GM12878 (cell line): ENCODE measurements at regions not wholly inside any gene's neighbourhood (a gene's known extent, or its start where the extent isn't known, plus 50 kb on each side); places are given as distances from the start of the nearest gene placed in this dataset.

Experiments
- ATAC-seq: fragments of 200-7000 bp; cut with Tn5 transposase; 3 replicates; pipeline ENCODE4 v1.9.1; 2020; ENCODE audit warnings: mild to moderate bottlenecking, moderate library complexity
- BruUV-seq: library from RNA; stranded (reverse); fragments of 400-500 nt; replicated peaks from 2 replicates; lab custom pipeline; 2021; lab: Mats Ljungman, UMichigan
- CTCF ChIA-PET: fragments of 300-600 bp; sonication (Branson Sonifier 250); formaldehyde crosslinking; extraction: SDS; loops from one replicate; lab custom pipeline; 2021; ENCODE audit warnings: inconsistent platforms; lab: Yijun Ruan, JAX
- POLR2A ChIA-PET: fragments of 350-600 bp; formaldehyde crosslinking; extraction: SDS; loops from one replicate; lab custom pipeline; 2021; ENCODE audit warnings: inconsistent platforms; lab: Charles Lee
- RAD21 ChIA-PET: fragments of 300-600 bp; sonication (Branson Sonifier 250); formaldehyde crosslinking; loops from one replicate; lab custom pipeline; 2023; ENCODE audit warnings: antibody characterized with exemption; ENCODE audit not compliant: unreplicated experiment; lab: Charles Lee
- SMC1A ChIA-PET: fragments of 300-600 bp; sonication (Branson Sonifier 250); formaldehyde crosslinking; loops from one replicate; lab custom pipeline; 2023; ENCODE audit not compliant: unreplicated experiment, uncharacterized antibody; lab: Charles Lee
- DNase-seq: peaks from one replicate; pipeline ENCODE4 v3.0.0-alpha.2; 2011; ENCODE audit warnings: low read depth, low spot score
- FAIRE-seq: peaks from 3 replicates; lab custom pipeline; 2011; peaks lifted over from hg19 to GRCh38; lab: Jason Lieb, UNC
- H2AFZ ChIP-seq: 2 replicates; pipeline ENCODE4 v1.6.0; 2011; ENCODE audit warnings: low read depth, low read length, control low read depth; ENCODE audit not compliant: control insufficient read depth
- H3K27ac ChIP-seq: 2 replicates; pipeline ENCODE4 v1.5.1; 2011; ENCODE audit warnings: control low read depth; ENCODE audit not compliant: control insufficient read depth, insufficient read depth
- H3K27me3 ChIP-seq, 2 experiments: replicated peaks in 1 of 2; 2 replicates each; pipeline versions ENCODE4 v1.6.0 to v1.6.1; 2011; ENCODE audit warnings: low read length in 1 of 2; ENCODE audit not compliant: control insufficient read depth in 2 of 2, insufficient read depth in 2 of 2
- H3K36me3 ChIP-seq, 2 experiments: 2 replicates each; pipeline ENCODE4 v1.5.1; 2011; ENCODE audit warnings: low read length in 1 of 2; ENCODE audit not compliant: control insufficient read depth in 2 of 2, insufficient read depth in 2 of 2
- H3K4me1 ChIP-seq: 2 replicates; pipeline ENCODE4 v1.6.1; 2011; ENCODE audit warnings: mild to moderate bottlenecking, low read length, moderate library complexity, mixed read lengths; ENCODE audit not compliant: control insufficient read depth, insufficient read depth
- H3K4me2 ChIP-seq: 2 replicates; pipeline ENCODE4 v1.6.0; 2011; ENCODE audit warnings: control low read depth; ENCODE audit not compliant: control insufficient read depth, insufficient read depth
- H3K4me3 ChIP-seq: fragments of 200-600 bp; sonication (generic); 2 replicates; pipeline ENCODE4 v1.5.1; 2016
- H3K79me2 ChIP-seq: 2 replicates; pipeline ENCODE4 v1.6.0; 2011; ENCODE audit warnings: low read length; ENCODE audit not compliant: control insufficient read depth, insufficient read depth
- H3K9ac ChIP-seq: 2 replicates; pipeline ENCODE4 v1.8.0; 2011; ENCODE audit warnings: low read length, control low read depth, mixed read lengths; ENCODE audit not compliant: control insufficient read depth, insufficient read depth
- H3K9me3 ChIP-seq: replicated peaks from 3 replicates; pipeline ENCODE4 v1.5.1; 2011; ENCODE audit warnings: mild to moderate bottlenecking, low read length; ENCODE audit not compliant: control insufficient read depth, insufficient read depth
- H4K20me1 ChIP-seq: 2 replicates; pipeline ENCODE4 v1.6.0; 2011; ENCODE audit not compliant: control insufficient read depth, insufficient read depth
- CHD4 ChIP-seq: fragments of 200-600 bp; sonication (generic); IDR thresholded peaks from 2 replicates; pipeline ENCODE4 v1.6.1; 2016; ENCODE audit warnings: mild to moderate bottlenecking
- IKZF1 ChIP-seq: fragments of 450-650 bp; conservative IDR thresholded peaks from 2 replicates; pipeline ENCODE4 v1.6.1; 2017; ENCODE audit warnings: antibody characterized with exemption, mild to moderate bottlenecking
- MYC ChIP-seq: IDR thresholded peaks from 2 replicates; pipeline ENCODE4 v1.6.1; 2011; ENCODE audit warnings: mild to moderate bottlenecking, low read length, moderate library complexity, inconsistent platforms; ENCODE audit not compliant: insufficient read depth, insufficient replicate concordance, insufficient read length, severe bottlenecking
- ZNF24 ChIP-seq: fragments of 450-650 bp; IDR thresholded peaks from 2 replicates; pipeline ENCODE4 v1.6.1; 2017; ENCODE audit warnings: antibody characterized with exemption, mild to moderate bottlenecking
- WGBS: methylation state at CpG from one replicate; pipeline ENCODE4 v1.1.6; 2016; ENCODE audit warnings: low lambda C conversion rate; ENCODE audit not compliant: insufficient replicate concordance, insufficient coverage; ENCODE audit errors: missing lambda C conversion rate; 5-methylcytosine and 5-hydroxymethylcytosine counted together
- in situ Hi-C: fragments of 300-500 bp; cut with MboI; formaldehyde crosslinking; loops from 9 replicates; pipeline ENCODE4 v1.14.3; 2018; ENCODE audit warnings: mixed read lengths
- intact Hi-C: fragments of 100-400 bp; cut with micrococcal nuclease; formaldehyde crosslinking; loops from one replicate; pipeline ENCODE4 v1.14.2; 2022; ENCODE audit not compliant: unreplicated experiment
- TF ChIP-seq, protein P1 (sequence below): fragments of 450-650 bp; IDR thresholded peaks from 2 replicates; pipeline ENCODE4 v1.6.1; 2018; ENCODE audit warnings: mild to moderate bottlenecking, low read depth, moderate library complexity; ENCODE audit not compliant: partially characterized antibody
- TF ChIP-seq, protein P2 (sequence below): IDR thresholded peaks from 2 replicates; pipeline ENCODE4 v1.6.1; 2012; ENCODE audit warnings: improper control_type of control experiment, low read depth, low read length; ENCODE audit not compliant: insufficient replicate concordance
- TF ChIP-seq, protein P3 (sequence below): IDR thresholded peaks from 2 replicates; pipeline ENCODE4 v1.6.1; 2011; ENCODE audit warnings: mild to moderate bottlenecking, low read depth, low read length, moderate library complexity; ENCODE audit not compliant: insufficient replicate concordance

DNA sequence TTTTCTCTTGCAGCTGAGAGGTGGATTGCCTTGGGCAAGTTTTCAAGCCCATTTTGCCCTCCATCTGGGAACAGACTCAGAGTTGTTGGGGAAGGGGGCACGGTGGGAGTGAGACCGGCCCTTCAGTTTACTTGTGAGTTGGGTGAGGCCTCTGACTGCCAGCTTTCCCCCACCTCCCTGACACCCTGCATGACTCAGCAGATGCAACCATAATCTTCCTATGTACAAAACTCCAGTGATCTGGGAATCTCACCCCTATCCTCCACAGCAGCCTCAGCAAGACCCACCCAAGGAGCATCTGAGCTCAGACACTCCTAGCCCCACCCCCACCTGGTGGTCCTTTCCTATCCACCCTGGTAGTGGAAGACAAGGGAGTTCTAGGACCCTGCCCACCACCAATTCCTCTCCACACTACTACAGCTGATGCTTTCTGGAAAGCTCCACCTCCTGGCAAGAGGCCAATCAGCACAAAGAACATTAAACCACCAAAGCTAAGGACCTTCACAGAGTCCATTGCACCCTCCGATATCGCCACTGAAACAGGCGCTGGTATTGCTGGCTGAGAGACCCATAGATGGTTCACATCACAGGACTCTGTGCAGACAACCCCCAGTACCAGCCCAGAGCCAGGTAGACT, 99.4 kb upstream of the STK26 start:
- ChIA-PET RAD21 (no interaction called here), POLR2A (no interaction called here), CTCF (no interaction called here), SMC1A (no interaction called here)
- H4K20me1 ChIP-seq, result no peaks in the 10 kb centered on the region
- no peak overlapping the region for H3K4me2 ChIP-seq
- TF ChIP-seq CHD4, result no peak
- TF ChIP-seq MYC, result no peak
- TF ChIP-seq, protein P1, sequence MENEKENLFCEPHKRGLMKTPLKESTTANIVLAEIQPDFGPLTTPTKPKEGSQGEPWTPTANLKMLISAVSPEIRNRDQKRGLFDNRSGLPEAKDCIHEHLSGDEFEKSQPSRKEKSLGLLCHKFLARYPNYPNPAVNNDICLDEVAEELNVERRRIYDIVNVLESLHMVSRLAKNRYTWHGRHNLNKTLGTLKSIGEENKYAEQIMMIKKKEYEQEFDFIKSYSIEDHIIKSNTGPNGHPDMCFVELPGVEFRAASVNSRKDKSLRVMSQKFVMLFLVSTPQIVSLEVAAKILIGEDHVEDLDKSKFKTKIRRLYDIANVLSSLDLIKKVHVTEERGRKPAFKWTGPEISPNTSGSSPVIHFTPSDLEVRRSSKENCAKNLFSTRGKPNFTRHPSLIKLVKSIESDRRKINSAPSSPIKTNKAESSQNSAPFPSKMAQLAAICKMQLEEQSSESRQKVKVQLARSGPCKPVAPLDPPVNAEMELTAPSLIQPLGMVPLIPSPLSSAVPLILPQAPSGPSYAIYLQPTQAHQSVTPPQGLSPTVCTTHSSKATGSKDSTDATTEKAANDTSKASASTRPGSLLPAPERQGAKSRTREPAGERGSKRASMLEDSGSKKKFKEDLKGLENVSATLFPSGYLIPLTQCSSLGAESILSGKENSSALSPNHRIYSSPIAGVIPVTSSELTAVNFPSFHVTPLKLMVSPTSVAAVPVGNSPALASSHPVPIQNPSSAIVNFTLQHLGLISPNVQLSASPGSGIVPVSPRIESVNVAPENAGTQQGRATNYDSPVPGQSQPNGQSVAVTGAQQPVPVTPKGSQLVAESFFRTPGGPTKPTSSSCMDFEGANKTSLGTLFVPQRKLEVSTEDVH, result no peak
- TF ChIP-seq ZNF24, result no peak
- TF ChIP-seq, protein P2, sequence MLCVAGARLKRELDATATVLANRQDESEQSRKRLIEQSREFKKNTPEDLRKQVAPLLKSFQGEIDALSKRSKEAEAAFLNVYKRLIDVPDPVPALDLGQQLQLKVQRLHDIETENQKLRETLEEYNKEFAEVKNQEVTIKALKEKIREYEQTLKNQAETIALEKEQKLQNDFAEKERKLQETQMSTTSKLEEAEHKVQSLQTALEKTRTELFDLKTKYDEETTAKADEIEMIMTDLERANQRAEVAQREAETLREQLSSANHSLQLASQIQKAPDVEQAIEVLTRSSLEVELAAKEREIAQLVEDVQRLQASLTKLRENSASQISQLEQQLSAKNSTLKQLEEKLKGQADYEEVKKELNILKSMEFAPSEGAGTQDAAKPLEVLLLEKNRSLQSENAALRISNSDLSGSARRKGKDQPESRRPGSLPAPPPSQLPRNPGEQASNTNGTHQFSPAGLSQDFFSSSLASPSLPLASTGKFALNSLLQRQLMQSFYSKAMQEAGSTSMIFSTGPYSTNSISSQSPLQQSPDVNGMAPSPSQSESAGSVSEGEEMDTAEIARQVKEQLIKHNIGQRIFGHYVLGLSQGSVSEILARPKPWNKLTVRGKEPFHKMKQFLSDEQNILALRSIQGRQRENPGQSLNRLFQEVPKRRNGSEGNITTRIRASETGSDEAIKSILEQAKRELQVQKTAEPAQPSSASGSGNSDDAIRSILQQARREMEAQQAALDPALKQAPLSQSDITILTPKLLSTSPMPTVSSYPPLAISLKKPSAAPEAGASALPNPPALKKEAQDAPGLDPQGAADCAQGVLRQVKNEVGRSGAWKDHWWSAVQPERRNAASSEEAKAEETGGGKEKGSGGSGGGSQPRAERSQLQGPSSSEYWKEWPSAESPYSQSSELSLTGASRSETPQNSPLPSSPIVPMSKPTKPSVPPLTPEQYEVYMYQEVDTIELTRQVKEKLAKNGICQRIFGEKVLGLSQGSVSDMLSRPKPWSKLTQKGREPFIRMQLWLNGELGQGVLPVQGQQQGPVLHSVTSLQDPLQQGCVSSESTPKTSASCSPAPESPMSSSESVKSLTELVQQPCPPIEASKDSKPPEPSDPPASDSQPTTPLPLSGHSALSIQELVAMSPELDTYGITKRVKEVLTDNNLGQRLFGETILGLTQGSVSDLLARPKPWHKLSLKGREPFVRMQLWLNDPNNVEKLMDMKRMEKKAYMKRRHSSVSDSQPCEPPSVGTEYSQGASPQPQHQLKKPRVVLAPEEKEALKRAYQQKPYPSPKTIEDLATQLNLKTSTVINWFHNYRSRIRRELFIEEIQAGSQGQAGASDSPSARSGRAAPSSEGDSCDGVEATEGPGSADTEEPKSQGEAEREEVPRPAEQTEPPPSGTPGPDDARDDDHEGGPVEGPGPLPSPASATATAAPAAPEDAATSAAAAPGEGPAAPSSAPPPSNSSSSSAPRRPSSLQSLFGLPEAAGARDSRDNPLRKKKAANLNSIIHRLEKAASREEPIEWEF, result no peak
- TF ChIP-seq, protein P3, sequence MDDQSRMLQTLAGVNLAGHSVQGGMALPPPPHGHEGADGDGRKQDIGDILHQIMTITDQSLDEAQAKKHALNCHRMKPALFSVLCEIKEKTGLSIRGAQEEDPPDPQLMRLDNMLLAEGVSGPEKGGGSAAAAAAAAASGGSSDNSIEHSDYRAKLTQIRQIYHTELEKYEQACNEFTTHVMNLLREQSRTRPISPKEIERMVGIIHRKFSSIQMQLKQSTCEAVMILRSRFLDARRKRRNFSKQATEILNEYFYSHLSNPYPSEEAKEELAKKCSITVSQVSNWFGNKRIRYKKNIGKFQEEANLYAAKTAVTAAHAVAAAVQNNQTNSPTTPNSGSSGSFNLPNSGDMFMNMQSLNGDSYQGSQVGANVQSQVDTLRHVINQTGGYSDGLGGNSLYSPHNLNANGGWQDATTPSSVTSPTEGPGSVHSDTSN, result no peak
- TF ChIP-seq IKZF1, result no peak
- no peak overlapping the region for H2AFZ ChIP-seq
- no peaks in the 10 kb centered on the region; the same call in 2 of the 3 replicates for H3K9me3 ChIP-seq
- BruUV-seq, result no TSS peak
- intact Hi-C loops (no loop called here), in situ Hi-C loops (no loop called here)
- no peak for FAIRE-seq
- 30% methylated on average over 5 of the region's 5 CpGs for WGBS
- H3K27me3 ChIP-seq, result no peaks in the 10 kb centered on the region
- no peak overlapping the region for H3K9ac ChIP-seq
- H3K27ac ChIP-seq, result no peak overlapping the region
- H3K4me3 ChIP-seq, result no peak overlapping the region
- H3K36me3 ChIP-seq, result no peaks in the 10 kb centered on the region
- no peak for ATAC-seq
- no peak for DNase-seq
- H3K4me1 ChIP-seq, result no peaks in the 10 kb centered on the region
- H3K79me2 ChIP-seq, result no peaks in the 10 kb centered on the region
